ENCODE measurements at regions not wholly inside any gene's neighbourhood (a gene's known extent, or its start where the extent isn't known, plus 50 kb on each side); places are given as distances from the start of the nearest gene placed in this dataset.

- TF ChIP-seq POLR2A (IDR thresholded peaks at IDR 0.05) (no peak), CTCF (IDR thresholded peaks at IDR 0.05) (no peak)
These were observed 112.9 kb downstream of the FCRL5 start for GRCh38 chr1:157439302-157439954.
